DND-41 (cell line): ENCODE measurements at regions not wholly inside any gene's neighbourhood (a gene's known extent, or its start where the extent isn't known, plus 50 kb on each side); places are given as distances from the start of the nearest gene placed in this dataset.

Source experiments
- ATAC-seq: fragments of 200-7000 bp; cut with Tn5 transposase; 3 replicates; pipeline ENCODE4 v1.9.1; 2021; ENCODE audit warnings: low read depth; ENCODE audit not compliant: insufficient read depth
- DNase-seq: peaks from one replicate; pipeline ENCODE4 v3.0.0-alpha.2; 2020
- H2AFZ ChIP-seq: 2 replicates; pipeline ENCODE4 v1.6.0; 2012; ENCODE audit warnings: low read depth, low read length
- H3K27ac ChIP-seq: 2 replicates; pipeline ENCODE4 v1.5.1; 2012; ENCODE audit warnings: low read length, inconsistent platforms
- H3K27me3 ChIP-seq: fragments of 200-600 bp; sonication (generic); 2 replicates; pipeline ENCODE4 v1.6.0; 2012; ENCODE audit warnings: low read length, mild to moderate bottlenecking, inconsistent platforms; ENCODE audit not compliant: insufficient read depth, poor library complexity
- H3K36me3 ChIP-seq: 2 replicates; pipeline ENCODE4 v1.5.1; 2012; ENCODE audit warnings: low read length, inconsistent platforms; ENCODE audit not compliant: insufficient read depth
- H3K4me1 ChIP-seq: 2 replicates; pipeline ENCODE4 v1.5.1; 2012; ENCODE audit warnings: mild to moderate bottlenecking, low read length; ENCODE audit not compliant: insufficient read depth
- H3K4me2 ChIP-seq: 2 replicates; pipeline ENCODE4 v1.6.0; 2012; ENCODE audit warnings: mild to moderate bottlenecking, moderate library complexity, low read length, inconsistent platforms; ENCODE audit not compliant: insufficient read depth
- H3K4me3 ChIP-seq, 2 experiments: fragments of 200-600 bp in 1 of 2; shearing (Covaris generic) in 1 of 2; 2 replicates each; pipeline ENCODE4 v1.5.1; 2012 to 2016; ENCODE audit warnings: inconsistent platforms in 2 of 2, low read length in 2 of 2, mild to moderate bottlenecking in 2 of 2, low read depth in 1 of 2, moderate library complexity in 1 of 2
- H3K79me2 ChIP-seq: 2 replicates; pipeline ENCODE4 v1.6.0; 2012; ENCODE audit warnings: low read length, inconsistent platforms; ENCODE audit not compliant: insufficient read depth
- H3K9ac ChIP-seq: 2 replicates; pipeline ENCODE4 v1.6.0; 2012; ENCODE audit warnings: low read depth, mild to moderate bottlenecking, inconsistent platforms, low read length, moderate library complexity
- H3K9me3 ChIP-seq: 2 replicates; pipeline ENCODE4 v1.5.1; 2012; ENCODE audit warnings: low read length, moderate library complexity, mild to moderate bottlenecking, inconsistent platforms; ENCODE audit not compliant: insufficient read depth, severe bottlenecking
- H4K20me1 ChIP-seq: 2 replicates; pipeline ENCODE4 v1.6.0; 2012; ENCODE audit warnings: low read length; ENCODE audit not compliant: insufficient read depth
- EZH2 ChIP-seq: IDR thresholded peaks from 3 replicates; pipeline ENCODE4 v1.6.1; 2012; ENCODE audit warnings: borderline replicate concordance, low read depth, mild to moderate bottlenecking, moderate library complexity, low read length, inconsistent platforms; ENCODE audit not compliant: severe bottlenecking
- TF ChIP-seq, protein P1 (sequence below): IDR thresholded peaks from 2 replicates; pipeline ENCODE4 v1.5.1; 2012; ENCODE audit warnings: borderline replicate concordance, low read length, moderate library complexity, mild to moderate bottlenecking; ENCODE audit not compliant: poor library complexity, severe bottlenecking; ENCODE audit errors: extremely low read depth

DNA sequence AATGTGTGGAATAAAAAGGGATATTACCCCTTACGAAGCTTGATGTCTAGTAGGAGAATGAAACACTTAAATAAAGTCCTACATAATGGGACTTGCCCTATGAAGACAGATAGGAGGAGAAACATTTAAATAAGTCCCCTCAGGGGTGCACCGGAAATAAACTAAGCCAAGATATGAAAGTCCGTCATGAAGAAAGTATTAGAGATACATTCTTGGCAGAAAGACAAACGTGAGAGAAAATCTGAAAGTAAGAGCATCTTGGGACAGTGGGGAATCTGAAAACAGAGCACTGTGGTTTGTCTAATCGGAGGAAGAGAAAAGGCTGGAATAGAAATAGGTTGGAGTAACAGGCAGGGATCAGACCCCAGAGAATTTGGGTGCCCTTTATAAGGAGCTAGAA lies 516.9 kb upstream of the DSEL start:
- Histone ChIP-seq H3K27me3 (no peaks in the 10 kb centered on the region), H4K20me1 (no peaks in the 10 kb centered on the region), H3K36me3 (no peaks in the 10 kb centered on the region), H3K4me1 (no peaks in the 10 kb centered on the region), H3K4me2 (no peak overlapping the region), H3K9ac (no peak overlapping the region), H2AFZ (no peak overlapping the region), H3K4me3 (no peak overlapping the region), H3K27ac (no peak overlapping the region), H3K9me3 (no peaks in the 10 kb centered on the region), H3K79me2 (no peaks in the 10 kb centered on the region)
- ATAC-seq (no peak), DNase-seq (no peak)
- TF ChIP-seq, protein P1, sequence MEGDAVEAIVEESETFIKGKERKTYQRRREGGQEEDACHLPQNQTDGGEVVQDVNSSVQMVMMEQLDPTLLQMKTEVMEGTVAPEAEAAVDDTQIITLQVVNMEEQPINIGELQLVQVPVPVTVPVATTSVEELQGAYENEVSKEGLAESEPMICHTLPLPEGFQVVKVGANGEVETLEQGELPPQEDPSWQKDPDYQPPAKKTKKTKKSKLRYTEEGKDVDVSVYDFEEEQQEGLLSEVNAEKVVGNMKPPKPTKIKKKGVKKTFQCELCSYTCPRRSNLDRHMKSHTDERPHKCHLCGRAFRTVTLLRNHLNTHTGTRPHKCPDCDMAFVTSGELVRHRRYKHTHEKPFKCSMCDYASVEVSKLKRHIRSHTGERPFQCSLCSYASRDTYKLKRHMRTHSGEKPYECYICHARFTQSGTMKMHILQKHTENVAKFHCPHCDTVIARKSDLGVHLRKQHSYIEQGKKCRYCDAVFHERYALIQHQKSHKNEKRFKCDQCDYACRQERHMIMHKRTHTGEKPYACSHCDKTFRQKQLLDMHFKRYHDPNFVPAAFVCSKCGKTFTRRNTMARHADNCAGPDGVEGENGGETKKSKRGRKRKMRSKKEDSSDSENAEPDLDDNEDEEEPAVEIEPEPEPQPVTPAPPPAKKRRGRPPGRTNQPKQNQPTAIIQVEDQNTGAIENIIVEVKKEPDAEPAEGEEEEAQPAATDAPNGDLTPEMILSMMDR: no peak
- no peak for TF ChIP-seq EZH2

DNA sequence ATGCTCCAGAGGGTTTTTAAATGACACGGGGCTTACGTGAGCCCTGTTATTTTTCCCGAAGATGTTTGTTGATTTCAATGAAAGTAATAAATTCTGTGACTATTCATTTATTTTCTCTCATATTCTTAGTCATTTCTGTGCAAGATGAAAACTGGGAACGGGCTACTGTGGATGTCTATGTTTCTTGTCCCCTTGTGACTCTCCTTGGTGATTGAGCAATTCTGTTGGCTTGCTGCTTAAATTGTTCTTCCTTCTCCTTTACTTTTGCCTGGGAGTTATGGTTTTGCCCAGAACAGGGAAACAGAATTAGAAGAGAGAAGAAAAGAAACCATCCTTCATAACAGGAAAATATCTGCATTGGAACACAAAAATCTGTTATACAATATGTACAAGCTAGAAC lies 508.2 kb upstream of the DSEL start:
- Histone ChIP-seq H4K20me1 (no peaks in the 10 kb centered on the region), H2AFZ (no peak overlapping the region), H3K9ac (no peak overlapping the region), H3K4me2 (no peak overlapping the region), H3K27ac (no peak overlapping the region), H3K79me2 (no peaks in the 10 kb centered on the region), H3K36me3 (no peaks in the 10 kb centered on the region), H3K27me3 (no peaks in the 10 kb centered on the region), H3K4me1 (no peaks in the 10 kb centered on the region), H3K9me3 (no peaks in the 10 kb centered on the region), H3K4me3 (no peak overlapping the region)
- TF ChIP-seq, protein P1: no peak
- TF ChIP-seq EZH2: no peak
- ATAC-seq (no peak), DNase-seq (no peak)

DNA sequence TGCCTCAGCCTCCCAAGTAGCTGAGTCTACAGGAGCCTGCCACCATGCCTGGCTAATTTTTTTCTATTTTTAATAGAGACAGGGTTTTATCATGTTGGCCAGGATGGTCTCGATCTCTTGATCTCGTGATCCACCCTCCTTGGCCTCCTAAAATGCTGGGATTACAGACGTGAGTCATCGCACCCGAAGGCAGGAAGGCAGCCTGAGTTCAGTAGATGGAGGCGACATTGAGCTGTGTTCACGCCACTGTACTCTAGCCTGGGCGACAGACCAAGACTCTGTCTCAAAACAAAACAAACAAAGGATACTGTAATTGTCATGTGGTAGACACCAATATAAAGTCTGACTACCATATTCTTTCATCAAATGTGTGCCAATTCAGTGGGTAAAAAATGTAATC lies 500.9 kb upstream of the DSEL start:
- Histone ChIP-seq H3K4me3 (no peak overlapping the region), H3K4me2 (no peak overlapping the region), H3K27ac (no peak overlapping the region), H4K20me1 (no peaks in the 10 kb centered on the region), H3K9me3 (no peaks in the 10 kb centered on the region), H3K27me3 (no peaks in the 10 kb centered on the region), H3K79me2 (no peaks in the 10 kb centered on the region), H3K36me3 (no peaks in the 10 kb centered on the region), H2AFZ (no peak overlapping the region), H3K4me1 (no peaks in the 10 kb centered on the region), H3K9ac (no peak overlapping the region)
- ATAC-seq (no peak), DNase-seq (no peak)
- TF ChIP-seq, protein P1: no peak
- TF ChIP-seq EZH2: no peak

DNA sequence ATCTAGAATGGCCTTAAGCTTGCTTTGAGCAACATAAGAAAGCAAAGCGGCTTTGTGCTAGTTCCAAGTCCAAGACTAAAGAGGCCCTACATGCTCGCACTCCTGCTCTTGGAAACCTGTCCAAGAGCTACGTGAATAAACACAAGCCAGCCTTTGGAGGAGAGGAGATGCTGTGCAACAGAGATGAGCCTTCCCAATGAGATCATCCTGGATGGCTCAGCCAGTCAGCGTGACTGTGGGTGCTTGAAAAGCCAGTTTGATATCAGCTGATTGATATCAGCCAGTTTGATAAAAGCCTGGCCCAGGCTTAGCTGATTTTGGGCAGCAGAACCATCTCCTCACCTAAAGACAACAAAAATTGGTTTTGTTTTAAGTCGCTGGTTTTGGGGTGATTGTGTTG lies 481.0 kb upstream of the DSEL start:
- TF ChIP-seq, protein P1: no peak
- TF ChIP-seq EZH2: no peak
- no peak for ATAC-seq
- no peaks in the 10 kb centered on the region for H3K9me3 ChIP-seq

More for the DNA sequence above, 481.0 kb upstream of the DSEL start:
- no peak overlapping the region; the same call in 1 of the 2 replicates for H2AFZ ChIP-seq
- H3K27me3 ChIP-seq: no peaks in the 10 kb centered on the region
- H3K9ac ChIP-seq: no peak overlapping the region
- no peaks in the 10 kb centered on the region for H3K36me3 ChIP-seq
- no peak overlapping the region for H3K27ac ChIP-seq
- no peak overlapping the region for H3K4me3 ChIP-seq
- no peak overlapping the region for H3K4me2 ChIP-seq
- H3K79me2 ChIP-seq: no peaks in the 10 kb centered on the region
- no peaks in the 10 kb centered on the region for H4K20me1 ChIP-seq
- no peak for DNase-seq
- no peaks in the 10 kb centered on the region for H3K4me1 ChIP-seq
